Spinal cord (tissue), 9 donors: ENCODE measurements at regions not wholly inside any gene's neighbourhood (a gene's known extent, or its start where the extent isn't known, plus 50 kb on each side); places are given as distances from the start of the nearest gene placed in this dataset.
"Not testable (repeated sequence)": the region's sequence is repeated elsewhere in the genome, so short reads cannot be mapped to it uniquely, and the experiment has no call there.

Source experiments
- DNase-seq, 6 donors: peaks; one replicate each; pipeline versions ENCODE4 v3.0.0 to v3.0.0-alpha.2; 2013 to 2015; ENCODE audit warnings: low spot score in 6 of 6, low read depth in 4 of 6
- H3K27ac ChIP-seq: one replicate; pipeline ENCODE4 v1.5.1; 2013; ENCODE audit warnings: low read depth, low read length, control low read depth
- H3K27me3 ChIP-seq: one replicate; pipeline ENCODE4 v1.6.1; 2013; ENCODE audit warnings: low read length; ENCODE audit not compliant: control insufficient read depth, insufficient read depth
- H3K36me3 ChIP-seq: one replicate; pipeline ENCODE4 v1.6.1; 2013; ENCODE audit warnings: low read length; ENCODE audit not compliant: control insufficient read depth, insufficient read depth
- H3K4me1 ChIP-seq: one replicate; pipeline ENCODE4 v1.6.1; 2013; ENCODE audit warnings: low read length; ENCODE audit not compliant: control insufficient read depth, insufficient read depth
- H3K4me3 ChIP-seq: one replicate; pipeline ENCODE4 v1.5.1; 2013; ENCODE audit warnings: low read depth, low read length, control low read depth
- H3K9me3 ChIP-seq: one replicate; pipeline ENCODE4 v1.6.1; 2013; ENCODE audit warnings: low read length; ENCODE audit not compliant: control insufficient read depth, insufficient read depth
- WGBS: methylation state at CpG from one replicate; pipeline ENCODE4 v1.1.5; 2013; ENCODE audit warnings: missing lambda C conversion rate; ENCODE audit not compliant: insufficient coverage; 5-methylcytosine and 5-hydroxymethylcytosine counted together
- donor health status: healthy.

DNA sequence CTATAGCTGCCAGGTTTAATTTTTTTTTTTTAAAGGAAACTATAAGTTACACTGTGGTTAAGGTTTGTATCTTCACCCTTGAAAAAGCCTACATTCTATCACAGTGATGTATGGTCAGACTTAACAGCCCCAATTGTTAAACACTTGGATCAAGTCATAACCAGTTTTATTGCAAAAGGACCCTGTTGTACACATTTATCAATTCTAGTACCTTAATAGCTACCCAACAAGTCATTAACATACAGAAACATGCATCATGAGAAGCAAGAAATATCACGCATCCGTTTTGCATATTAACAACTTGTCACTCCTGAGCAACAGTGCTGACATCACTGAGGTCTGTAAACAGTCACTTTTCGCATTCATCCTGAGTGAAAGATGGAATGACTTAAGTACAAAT, 62.4 kb upstream of the AMN1 start:
- no CpG with 5 or more reads among the region's 3 CpGs for WGBS
- H3K4me3 ChIP-seq, H3K36me3 ChIP-seq, H3K4me1 ChIP-seq, H3K27ac ChIP-seq, DNase-seq, H3K27me3 ChIP-seq, H3K9me3 ChIP-seq: not testable (repeated sequence)

DNA sequence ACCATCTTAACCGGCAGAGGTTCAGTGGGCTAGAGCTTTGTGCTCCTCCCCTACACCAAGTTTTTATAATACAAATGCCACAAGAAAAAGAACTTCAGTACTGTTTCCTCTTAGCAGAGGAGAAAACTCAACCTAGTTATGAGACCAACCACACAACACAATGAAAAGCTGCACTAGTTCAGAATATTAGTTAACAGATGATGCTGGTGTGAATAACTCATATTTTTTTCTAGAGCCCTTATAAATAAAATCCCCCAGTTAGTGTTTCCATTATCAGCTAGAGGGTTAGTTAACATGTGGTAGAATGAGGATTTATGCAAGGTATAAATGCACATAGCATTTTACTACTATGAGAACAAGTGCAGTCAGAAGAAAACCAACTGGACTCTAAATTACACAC, 61.9 kb upstream of the AMN1 start:
- H3K27me3 ChIP-seq: no peaks in the 10 kb centered on the region
- no peak for DNase-seq
- no peak overlapping the region for H3K27ac ChIP-seq
- no peaks in the 10 kb centered on the region for H3K9me3 ChIP-seq
- WGBS: 0% methylated on average over 1 of the region's 1 CpG
- no peak overlapping the region for H3K4me3 ChIP-seq
- no peaks in the 10 kb centered on the region for H3K4me1 ChIP-seq
- no peaks in the 10 kb centered on the region for H3K36me3 ChIP-seq

GRCh38 chr12:31785318-31785717, 56.5 kb upstream of the AMN1 start:
- Histone ChIP-seq H3K27ac (no peak overlapping the region), H3K36me3 (no peaks in the 10 kb centered on the region), H3K4me1 (no peaks in the 10 kb centered on the region), H3K9me3 (no peaks in the 10 kb centered on the region), H3K4me3 (no peak overlapping the region), H3K27me3 (no peaks in the 10 kb centered on the region)
- DNase-seq: peak in 1 of 6 donors; percentile 59
- no CpG with 5 or more reads among the region's 2 CpGs for WGBS

GRCh38 chr12:31783996-31784645, 55.3 kb upstream of the AMN1 start:
- no peaks in the 10 kb centered on the region for H3K27me3 ChIP-seq
- H3K4me3 ChIP-seq: no peak overlapping the region
- H3K27ac ChIP-seq: no peak overlapping the region
- WGBS: 64% methylated on average over 3 of the region's 3 CpGs
- no peaks in the 10 kb centered on the region for H3K36me3 ChIP-seq
- H3K4me1 ChIP-seq: no peaks in the 10 kb centered on the region
- DNase-seq: peak in 1 of 6 donors; percentile 26
- H3K9me3 ChIP-seq: no peaks in the 10 kb centered on the region

DNA sequence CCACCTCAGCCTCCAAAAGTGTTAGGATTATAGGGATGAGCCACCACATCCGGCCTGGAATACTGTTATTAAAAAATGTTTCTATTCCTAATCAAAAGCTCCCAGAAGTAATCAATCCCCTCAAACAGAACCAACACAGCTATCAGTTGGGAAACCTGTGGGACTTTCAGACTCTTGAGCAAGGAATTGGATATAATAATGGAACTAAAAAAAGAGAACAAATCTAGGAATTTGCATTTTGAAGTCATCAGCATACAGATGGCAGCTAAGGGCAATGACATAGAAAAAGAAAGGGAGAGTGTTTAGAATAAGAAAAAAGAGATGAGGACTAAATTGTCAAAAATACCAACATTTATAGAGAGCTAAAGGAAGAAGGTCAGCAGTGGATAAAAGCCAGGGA, 54.7 kb upstream of the AMN1 start:
- no peak for DNase-seq
- Histone ChIP-seq H3K4me3 (no peak overlapping the region), H3K4me1 (no peaks in the 10 kb centered on the region), H3K9me3 (no peaks in the 10 kb centered on the region), H3K27ac (no peak overlapping the region), H3K27me3 (no peaks in the 10 kb centered on the region), H3K36me3 (no peaks in the 10 kb centered on the region)
- WGBS: no CpG with 5 or more reads among the region's 1 CpG

GRCh38 chr12:31781894-31782540, 53.2 kb upstream of the AMN1 start:
- Histone ChIP-seq H3K4me3 (no peak overlapping the region), H3K9me3 (no peaks in the 10 kb centered on the region), H3K27me3 (no peaks in the 10 kb centered on the region), H3K36me3 (no peaks in the 10 kb centered on the region), H3K27ac (no peak overlapping the region), H3K4me1 (no peaks in the 10 kb centered on the region)
- DNase-seq: no peak
- WGBS: 93% methylated on average over 17 of the region's 17 CpGs

GRCh38 chr12:31780096-31780495, 51.3 kb upstream of the AMN1 start:
- no peaks in the 10 kb centered on the region for H3K36me3 ChIP-seq
- WGBS: 40% methylated on average over 1 of the region's 5 CpGs
- H3K9me3 ChIP-seq: no peaks in the 10 kb centered on the region
- no peaks in the 10 kb centered on the region for H3K27me3 ChIP-seq
- no peak overlapping the region for H3K4me3 ChIP-seq
- H3K4me1 ChIP-seq: no peaks in the 10 kb centered on the region
- DNase-seq: no peak
- H3K27ac ChIP-seq: no peak overlapping the region

DNA sequence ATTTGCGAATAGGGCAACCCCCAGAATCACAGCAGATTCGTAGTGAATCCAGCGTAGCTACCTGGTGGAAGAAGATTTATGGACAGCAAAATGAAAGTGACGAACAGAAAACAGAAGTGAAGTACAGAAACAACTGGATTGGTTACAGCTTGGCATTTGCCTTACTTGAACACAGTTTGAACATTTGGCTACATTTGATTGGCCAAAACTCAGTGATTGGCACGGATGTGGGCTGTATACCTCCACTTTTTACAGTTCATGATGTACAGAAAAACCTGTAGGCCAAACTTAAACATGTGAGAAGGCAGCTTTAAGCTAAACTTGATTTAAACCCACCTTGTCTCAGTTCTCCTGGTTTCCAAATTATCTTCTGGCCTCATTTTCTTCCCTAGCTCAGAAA, 49.9 kb upstream of the AMN1 start:
- Histone ChIP-seq H3K27me3 (no peaks in the 10 kb centered on the region), H3K4me3 (no peak overlapping the region), H3K27ac (no peak overlapping the region), H3K4me1 (no peaks in the 10 kb centered on the region), H3K36me3 (no peaks in the 10 kb centered on the region), H3K9me3 (no peaks in the 10 kb centered on the region)
- no peak for DNase-seq
- WGBS: 86% methylated on average over 5 of the region's 5 CpGs
